Activated B cell treated with CpG ODN at 0.5 μM for 24 hours (primary cell): ENCODE measurements at regions not wholly inside any gene's neighbourhood (a gene's known extent, or its start where the extent isn't known, plus 50 kb on each side); places are given as distances from the start of the nearest gene placed in this dataset.
"Not testable (repeated sequence)": the region's sequence is repeated elsewhere in the genome, so short reads cannot be mapped to it uniquely, and the experiment has no call there.

Experiments
- ATAC-seq: fragments of 200-7000 bp; cut with Tn5 transposase; one replicate; pipeline ENCODE4 v1.10.0; 2021; ENCODE audit warnings: low read depth, mild to moderate bottlenecking, moderate library complexity
- CTCF ChIA-PET: fragments of 350-600 bp; sonication (Branson Sonifier 250); formaldehyde crosslinking; loops from one replicate; lab custom pipeline; 2021; ENCODE audit warnings: antibody characterized with exemption; lab: Charles Lee
- POLR2A ChIA-PET: fragments of 350-600 bp; sonication (Branson Sonifier 250); formaldehyde crosslinking; loops from one replicate; lab custom pipeline; 2021; ENCODE audit warnings: antibody characterized with exemption; lab: Charles Lee
- DNase-seq: peaks from one replicate; pipeline ENCODE4 v3.0.0; 2022
- H3K27ac Mint-ChIP-seq: one replicate; pipeline ENCODE4 v1.8.0; 2020; ENCODE audit warnings: mixed read lengths
- H3K27me3 Mint-ChIP-seq: one replicate; pipeline ENCODE4 v1.8.0; 2021; ENCODE audit warnings: mixed read lengths
- H3K36me3 Mint-ChIP-seq: one replicate; pipeline ENCODE4 v1.8.0; 2021; ENCODE audit warnings: low read depth, mixed read lengths
- H3K4me1 Mint-ChIP-seq: one replicate; pipeline ENCODE4 v1.8.0; 2021; ENCODE audit warnings: mixed read lengths
- H3K4me3 Mint-ChIP-seq: one replicate; pipeline ENCODE4 v1.8.0; 2020; ENCODE audit warnings: mild to moderate bottlenecking, mixed read lengths
- H3K9me3 Mint-ChIP-seq: one replicate; pipeline ENCODE4 v1.8.0; 2020; ENCODE audit warnings: mixed read lengths
- CTCF ChIP-seq: fragments of 200-600 bp; IDR thresholded peaks from one replicate; pipeline ENCODE4 v1.8.0; 2022; ENCODE audit warnings: antibody characterized with exemption, mild to moderate bottlenecking
- intact Hi-C: fragments of 100-400 bp; cut with micrococcal nuclease; formaldehyde crosslinking; loops from one replicate; pipeline ENCODE4 v1.15.1; 2024

- Mint-ChIP-seq H3K4me3 (no peak overlapping the region), H3K36me3 (no peaks in the 10 kb centered on the region), H3K27me3 (no peaks in the 10 kb centered on the region), H3K9me3 (peaks cover 6% of the 10 kb centered on the region), H3K4me1 (no peaks in the 10 kb centered on the region), H3K27ac (no peak overlapping the region)
- ChIA-PET POLR2A (no interaction called here), CTCF (no interaction called here)
- DNase-seq (no peak), ATAC-seq (no peak)
- intact Hi-C loops: no loop called here
- no peak for TF ChIP-seq CTCF
Measured at GRCh38 chr7:86391813-86392212, 251.9 kb upstream of the GRM3 start.

GRCh38 chr7:86375602-86376001 is 268.1 kb upstream of the GRM3 start:
- H3K4me3 Mint-ChIP-seq, H3K36me3 Mint-ChIP-seq, POLR2A ChIA-PET, DNase-seq, H3K27me3 Mint-ChIP-seq, H3K4me1 Mint-ChIP-seq, ATAC-seq, H3K9me3 Mint-ChIP-seq, intact Hi-C loops, CTCF ChIA-PET, H3K27ac Mint-ChIP-seq: not testable (repeated sequence)

- Mint-ChIP-seq H3K36me3 (no peaks in the 10 kb centered on the region), H3K9me3 (peaks cover 4% of the 10 kb centered on the region), H3K4me1 (no peaks in the 10 kb centered on the region), H3K4me3 (no peak overlapping the region), H3K27ac (no peak overlapping the region), H3K27me3 (no peaks in the 10 kb centered on the region)
- TF ChIP-seq CTCF: no peak
- ATAC-seq (no peak), DNase-seq (no peak)
- intact Hi-C loops: no loop called here
- POLR2A ChIA-PET: no interaction called here
- CTCF ChIA-PET: no interaction called here
Measured at GRCh38 chr7:86372262-86372661, 271.4 kb upstream of the GRM3 start.

- ATAC-seq: no peak
- Mint-ChIP-seq H3K27me3 (no peaks in the 10 kb centered on the region), H3K4me3 (no peak overlapping the region), H3K27ac (no peak overlapping the region), H3K4me1 (no peaks in the 10 kb centered on the region), H3K9me3 (peaks cover 4% of the 10 kb centered on the region), H3K36me3 (no peaks in the 10 kb centered on the region)
- ChIA-PET POLR2A (no interaction called here), CTCF (no interaction called here)
- no peak for TF ChIP-seq CTCF
- no peak for DNase-seq
- intact Hi-C loops: no loop called here
Measured at GRCh38 chr7:86366946-86367345, 276.8 kb upstream of the GRM3 start.

GRCh38 chr7:86340407-86340806 is 303.3 kb upstream of the GRM3 start:
- not testable (repeated sequence) for H3K36me3 Mint-ChIP-seq, H3K9me3 Mint-ChIP-seq

GRCh38 chr7:86339051-86339450 is 304.7 kb upstream of the GRM3 start:
- DNase-seq (no peak), ATAC-seq (no peak)
- H3K27me3 Mint-ChIP-seq: no peaks in the 10 kb centered on the region
- TF ChIP-seq CTCF: no peak
- intact Hi-C loops: no loop called here
- H3K4me1 Mint-ChIP-seq: no peaks in the 10 kb centered on the region
- H3K9me3 Mint-ChIP-seq: peaks cover 6% of the 10 kb centered on the region
- H3K4me3 Mint-ChIP-seq: no peak overlapping the region
- no peak overlapping the region for H3K27ac Mint-ChIP-seq
- ChIA-PET CTCF (no interaction called here), POLR2A (no interaction called here)
- H3K36me3 Mint-ChIP-seq: no peaks in the 10 kb centered on the region

More at GRCh38 chr7:86340407-86340806, 303.3 kb upstream of the GRM3 start:
- POLR2A ChIA-PET, H3K4me3 Mint-ChIP-seq, ATAC-seq, H3K27ac Mint-ChIP-seq, H3K27me3 Mint-ChIP-seq, H3K4me1 Mint-ChIP-seq, CTCF ChIA-PET, DNase-seq, intact Hi-C loops: not testable (repeated sequence)
